ENCODE measurements at regions not wholly inside any gene's neighbourhood (a gene's known extent, or its start where the extent isn't known, plus 50 kb on each side); places are given as distances from the start of the nearest gene placed in this dataset.

DNA sequence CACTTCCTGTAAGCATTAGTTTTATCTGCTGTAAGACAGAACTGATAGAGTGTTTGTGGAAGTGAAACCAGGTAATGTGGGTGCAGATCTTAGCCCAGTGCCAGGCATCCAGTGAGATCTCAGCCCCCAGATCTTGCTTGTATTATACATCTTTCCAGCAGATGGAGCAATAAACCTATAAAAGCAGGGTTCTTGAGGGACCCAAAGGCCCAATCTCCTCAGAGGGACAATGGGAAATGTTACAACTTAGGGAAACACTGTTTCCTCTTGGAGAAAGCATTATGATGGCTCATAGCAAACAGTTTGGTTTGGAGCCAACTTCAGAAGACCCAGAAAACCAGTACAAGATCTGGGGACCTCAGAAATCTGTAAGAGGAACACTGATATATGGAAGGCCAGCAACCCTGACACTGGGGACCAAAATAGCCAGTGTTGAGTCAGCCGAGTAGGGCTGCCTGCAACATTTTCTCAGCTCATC lies 206.3 kb downstream of the SLC7A11 start:
- dilution Hi-C loops (cut with MboI; ENCODE audit: extremely low pct_ligation_motif_present, low sequenced_read_pairs) (no loop called here), intact Hi-C loops (cut with micrococcal nuclease) (loop anchor here (1.0 to 10.0 kb wide), 11 partner anchors 27 to 879 kb away; partner anchors contain the start of gene SLC7A11)
- peak; percentile 80 for DNase-seq (ENCODE audit: low read depth, low spot score)
- Histone ChIP-seq H3K4me1 (ENCODE audit: control insufficient read depth, extremely low read depth, insufficient read depth, low read length) (peaks cover 35% of the 10 kb centered on the region), H4K20me1 (replicated peaks; ENCODE audit: control insufficient read depth, extremely low read depth, insufficient read depth, low read length) (no peaks in the 10 kb centered on the region), H3K27me3 (ENCODE audit: control insufficient read depth in 2 of 2, insufficient read depth in 2 of 2, low read length in 2 of 2) (no peaks in the 10 kb centered on the region), H3K27ac (ENCODE audit: insufficient read depth, low read depth, low read length) (peak overlapping the region; percentile 76), H3K9ac (replicated peaks; ENCODE audit: extremely low read depth, insufficient read depth, low read length) (peak overlapping the region; percentile 55), H3K4me2 (ENCODE audit: insufficient read depth, low read length) (peak overlapping the region; percentile 6), H3K36me3 (ENCODE audit: control insufficient read depth in 2 of 2, extremely low read depth in 1 of 2, insufficient read depth in 2 of 2, low read length in 2 of 2) (no peaks in the 10 kb centered on the region), H3K9me3 (replicated peaks; ENCODE audit: control insufficient read depth, insufficient read depth, low read length) (no peaks in the 10 kb centered on the region), H3K4me3 (replicated peaks in 1 of 3; ENCODE audit: insufficient read depth in 1 of 3, low read depth in 1 of 3, low read length in 3 of 3) (no peak overlapping the region), H3K79me2 (ENCODE audit: control insufficient read depth, insufficient read depth, low read length) (no peaks in the 10 kb centered on the region), H3K9me1 (replicated peaks; ENCODE audit: control insufficient read depth, extremely low read depth, insufficient read depth, low read length) (no peaks in the 10 kb centered on the region), H2AFZ (ENCODE audit: low read depth, low read length) (peak overlapping the region; percentile 96)
- CTCF ChIA-PET, result interaction anchor here (0.7 to 7.0 kb wide), 40 partner anchors 9 to 902 kb away, joined by 3 to 309 read pairs (median 5); no protein-coding TSS in a partner anchor
- peak; percentile 81 for FAIRE-seq
- POLR2A ChIA-PET, result interaction anchor here (0.9 to 1.4 kb wide), 4 partner anchors 20 to 147 kb away, joined by 3 to 4 read pairs (median 3); no protein-coding TSS in a partner anchor
- BruUV-seq (replicated peaks), result no TSS peak
- no peak for TF ChIP-seq FOS (IDR thresholded peaks at IDR 0.05; ENCODE audit: borderline replicate concordance, insufficient read depth, low read length)
- no peak for TF ChIP-seq POLR2AphosphoS5 (IDR thresholded peaks at IDR 0.05; ENCODE audit: insufficient read depth, low read depth, low read length)
- TF ChIP-seq POLR2A (IDR thresholded peaks at IDR 0.05; ENCODE audit: low read depth, low read length), result no peak
- no peak for TF ChIP-seq MYC (IDR thresholded peaks at IDR 0.05; ENCODE audit: low read depth, low read length)
- TF ChIP-seq EZH2 (IDR thresholded peaks at IDR 0.05; ENCODE audit: borderline replicate concordance, low read depth, low read length, severe bottlenecking), result no peak
- TF ChIP-seq, protein P1, sequence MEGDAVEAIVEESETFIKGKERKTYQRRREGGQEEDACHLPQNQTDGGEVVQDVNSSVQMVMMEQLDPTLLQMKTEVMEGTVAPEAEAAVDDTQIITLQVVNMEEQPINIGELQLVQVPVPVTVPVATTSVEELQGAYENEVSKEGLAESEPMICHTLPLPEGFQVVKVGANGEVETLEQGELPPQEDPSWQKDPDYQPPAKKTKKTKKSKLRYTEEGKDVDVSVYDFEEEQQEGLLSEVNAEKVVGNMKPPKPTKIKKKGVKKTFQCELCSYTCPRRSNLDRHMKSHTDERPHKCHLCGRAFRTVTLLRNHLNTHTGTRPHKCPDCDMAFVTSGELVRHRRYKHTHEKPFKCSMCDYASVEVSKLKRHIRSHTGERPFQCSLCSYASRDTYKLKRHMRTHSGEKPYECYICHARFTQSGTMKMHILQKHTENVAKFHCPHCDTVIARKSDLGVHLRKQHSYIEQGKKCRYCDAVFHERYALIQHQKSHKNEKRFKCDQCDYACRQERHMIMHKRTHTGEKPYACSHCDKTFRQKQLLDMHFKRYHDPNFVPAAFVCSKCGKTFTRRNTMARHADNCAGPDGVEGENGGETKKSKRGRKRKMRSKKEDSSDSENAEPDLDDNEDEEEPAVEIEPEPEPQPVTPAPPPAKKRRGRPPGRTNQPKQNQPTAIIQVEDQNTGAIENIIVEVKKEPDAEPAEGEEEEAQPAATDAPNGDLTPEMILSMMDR (IDR thresholded peaks at IDR 0.05; ENCODE audit: extremely low read depth in 1 of 2, insufficient read depth in 1 of 2, low read depth in 1 of 2, low read length in 2 of 2), result peak; percentile 36 to 68
- no peak for TF ChIP-seq MAX (IDR thresholded peaks at IDR 0.05; ENCODE audit: insufficient read depth, insufficient read length)
- no peak for TF ChIP-seq JUN (IDR thresholded peaks at IDR 0.05; ENCODE audit: borderline replicate concordance, insufficient read depth, insufficient read length, low read depth)
- peak; percentile 37 for TF ChIP-seq GATA2 (IDR thresholded peaks at IDR 0.05; ENCODE audit: insufficient read depth, insufficient read length, low read depth, low read length)

All from endothelial cell of umbilical vein (primary cell).